Left ventricle myocardium inferior (tissue), 1 donor: ENCODE measurements at regions not wholly inside any gene's neighbourhood (a gene's known extent, or its start where the extent isn't known, plus 50 kb on each side); places are given as distances from the start of the nearest gene placed in this dataset.

Experiments used
- DNase-seq: peaks from one replicate; pipeline ENCODE4 v3.0.0-alpha.2; 2020
- H3K27ac ChIP-seq: fragments of 200-600 bp; replicated peaks from 2 replicates; pipeline ENCODE4 v1.8.0; 2021
- H3K27me3 ChIP-seq: fragments of 200-600 bp; 2 replicates; pipeline ENCODE4 v1.8.0; 2021; ENCODE audit warnings: low read depth
- H3K36me3 ChIP-seq: fragments of 200-600 bp; 2 replicates; pipeline ENCODE4 v1.8.0; 2021
- H3K4me1 ChIP-seq: fragments of 200-600 bp; 2 replicates; pipeline ENCODE4 v1.8.0; 2021
- H3K4me3 ChIP-seq: fragments of 200-600 bp; 2 replicates; pipeline ENCODE4 v1.8.0; 2021; ENCODE audit warnings: mild to moderate bottlenecking, moderate library complexity
- H3K9me3 ChIP-seq: fragments of 200-600 bp; replicated peaks from 2 replicates; pipeline ENCODE4 v1.8.0; 2021
- CTCF ChIP-seq: fragments of 200-600 bp; IDR thresholded peaks from 2 replicates; pipeline ENCODE4 v1.8.0; 2021; ENCODE audit warnings: antibody characterized with exemption, mild to moderate bottlenecking, borderline replicate concordance
- intact Hi-C: fragments of 100-400 bp; cut with micrococcal nuclease; formaldehyde crosslinking; loops from one replicate; pipeline ENCODE4 v1.11.0; 2022
- donor health status: DM: no; HTN: yes; CAD: no; lungs with severe emphysema.

- no peaks in the 10 kb centered on the region for H3K36me3 ChIP-seq
- intact Hi-C loops: no loop called here
- H3K27ac ChIP-seq: no peak overlapping the region
- DNase-seq: no peak
- no peaks in the 10 kb centered on the region for H3K27me3 ChIP-seq
- no peak overlapping the region for H3K4me3 ChIP-seq
- H3K4me1 ChIP-seq: no peaks in the 10 kb centered on the region
- peaks cover 5% of the 10 kb centered on the region for H3K9me3 ChIP-seq
- TF ChIP-seq CTCF: no peak
These were observed 573.7 kb upstream of the POU3F3 start for GRCh38 chr2:104280216-104280615.

- no peak for TF ChIP-seq CTCF
- no peaks in the 10 kb centered on the region for H3K27me3 ChIP-seq
- H3K4me1 ChIP-seq: no peaks in the 10 kb centered on the region
- no peaks in the 10 kb centered on the region for H3K36me3 ChIP-seq
- H3K4me3 ChIP-seq: no peak overlapping the region
- no peak for DNase-seq
- H3K9me3 ChIP-seq: no peaks in the 10 kb centered on the region
- no peak overlapping the region for H3K27ac ChIP-seq
- intact Hi-C loops: no loop called here
These were observed 567.1 kb upstream of the POU3F3 start for GRCh38 chr2:104286841-104287240.

GRCh38 chr2:104289651-104290565 is 564.0 kb upstream of the POU3F3 start:
- no peak for TF ChIP-seq CTCF
- DNase-seq: no peak
- Histone ChIP-seq H3K4me3 (no peak overlapping the region), H3K27me3 (no peaks in the 10 kb centered on the region), H3K4me1 (no peaks in the 10 kb centered on the region), H3K36me3 (no peaks in the 10 kb centered on the region), H3K27ac (no peak overlapping the region), H3K9me3 (no peaks in the 10 kb centered on the region)
- intact Hi-C loops: no loop called here

- intact Hi-C loops: no loop called here
- TF ChIP-seq CTCF: no peak
- no peak for DNase-seq
- no peak overlapping the region for H3K4me3 ChIP-seq
- H3K36me3 ChIP-seq: no peaks in the 10 kb centered on the region
- no peaks in the 10 kb centered on the region for H3K27me3 ChIP-seq
- H3K4me1 ChIP-seq: no peaks in the 10 kb centered on the region
- no peaks in the 10 kb centered on the region for H3K9me3 ChIP-seq
- no peak overlapping the region for H3K27ac ChIP-seq
These were observed 563.4 kb upstream of the POU3F3 start for GRCh38 chr2:104290566-104290891.

- no peak for DNase-seq
- Histone ChIP-seq H3K36me3 (no peaks in the 10 kb centered on the region), H3K4me1 (no peaks in the 10 kb centered on the region), H3K27ac (no peak overlapping the region), H3K9me3 (peaks cover 11% of the 10 kb centered on the region), H3K4me3 (no peak overlapping the region), H3K27me3 (peaks cover 9% of the 10 kb centered on the region)
- intact Hi-C loops: no loop called here
- no peak for TF ChIP-seq CTCF
These were observed 541.2 kb upstream of the POU3F3 start for GRCh38 chr2:104312684-104313083.
